ENCODE measurements at regions not wholly inside any gene's neighbourhood (a gene's known extent, or its start where the extent isn't known, plus 50 kb on each side); places are given as distances from the start of the nearest gene placed in this dataset.

- Histone ChIP-seq H3K27ac (ENCODE audit: low read depth, low read length) (no peak overlapping the region), H3K79me2 (ENCODE audit: control insufficient read depth, insufficient read depth, low read length, unreplicated experiment) (no peaks in the 10 kb centered on the region), H2AFZ (ENCODE audit: low read length, unreplicated experiment) (no peak overlapping the region), H3K27me3 (ENCODE audit: insufficient read depth, low read length) (peaks cover 67% of the 10 kb centered on the region), H3K4me1 (ENCODE audit: control insufficient read depth, insufficient read depth, low read length, unreplicated experiment) (no peaks in the 10 kb centered on the region), H3K4me3 (ENCODE audit: low read depth, low read length) (no peak overlapping the region), H3K36me3 (ENCODE audit: insufficient read depth, low read length) (no peaks in the 10 kb centered on the region)
Observed at GRCh38 chr20:1718604-1719384, 61.2 kb upstream of the SIRPG start.

DNA sequence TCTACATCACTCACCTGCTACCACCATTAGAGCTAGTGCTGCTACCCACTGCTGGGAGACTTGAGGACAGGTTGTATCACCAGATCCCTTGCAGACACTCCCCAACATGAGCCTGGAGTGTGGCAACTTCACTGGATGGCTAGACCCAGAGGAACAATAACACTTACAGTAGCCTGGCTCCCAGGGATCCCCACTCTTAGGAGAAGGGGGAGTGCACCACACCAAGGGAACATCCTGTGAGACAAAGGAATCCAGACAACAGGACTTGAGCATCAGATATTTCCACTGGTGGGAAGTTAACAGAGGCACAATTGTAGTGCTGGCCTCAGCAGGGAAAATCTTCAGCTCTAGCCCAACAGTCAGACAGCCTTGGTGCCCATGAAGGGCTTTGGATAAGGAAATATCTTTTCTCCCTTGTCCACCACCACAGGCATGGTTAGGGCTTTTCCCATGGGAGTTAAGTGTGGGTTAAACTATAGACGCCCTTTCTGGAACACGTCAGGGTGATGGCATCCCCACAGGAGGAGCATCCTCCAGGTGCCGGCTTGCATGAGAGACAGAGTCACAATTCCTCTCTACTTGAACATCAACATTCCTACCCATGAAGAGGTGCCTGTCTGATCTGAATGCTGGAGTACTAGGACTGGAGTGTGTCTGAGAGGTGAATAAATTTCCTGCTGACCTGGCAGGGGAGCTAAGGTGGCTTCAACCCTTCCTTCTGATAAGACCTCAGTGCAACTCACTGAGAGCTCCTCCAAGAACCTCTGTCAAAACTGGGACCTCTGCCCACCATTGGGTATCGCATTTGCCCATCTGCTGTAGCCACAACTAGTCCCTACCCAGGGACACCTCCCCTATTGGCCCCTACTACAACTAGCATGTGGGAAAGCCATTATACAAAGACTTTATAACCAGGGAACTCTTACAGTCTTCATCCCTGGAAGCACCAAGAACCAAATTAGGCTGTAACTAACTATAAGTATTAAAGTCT is 55.4 kb upstream of the SIRPG start:
- Histone ChIP-seq H3K4me3 (ENCODE audit: low read depth, low read length) (no peak overlapping the region), H2AFZ (ENCODE audit: low read length, unreplicated experiment) (no peak overlapping the region), H3K79me2 (ENCODE audit: control insufficient read depth, insufficient read depth, low read length, unreplicated experiment) (no peaks in the 10 kb centered on the region), H3K27ac (ENCODE audit: low read depth, low read length) (no peak overlapping the region), H3K27me3 (ENCODE audit: insufficient read depth, low read length) (peaks cover 84% of the 10 kb centered on the region), H3K36me3 (ENCODE audit: insufficient read depth, low read length) (no peaks in the 10 kb centered on the region), H3K4me1 (ENCODE audit: control insufficient read depth, insufficient read depth, low read length, unreplicated experiment) (no peaks in the 10 kb centered on the region)

- no peaks in the 10 kb centered on the region for H3K36me3 ChIP-seq (ENCODE audit: insufficient read depth, low read length)
Observed at GRCh38 chr20:1711826-1712601, 54.4 kb upstream of the SIRPG start.

GRCh38 chr20:1711266-1711665 is 53.7 kb upstream of the SIRPG start:
- Histone ChIP-seq H3K27ac (ENCODE audit: low read depth, low read length) (no peak overlapping the region), H2AFZ (ENCODE audit: low read length, unreplicated experiment) (no peak overlapping the region), H3K36me3 (ENCODE audit: insufficient read depth, low read length) (no peaks in the 10 kb centered on the region), H3K4me3 (ENCODE audit: low read depth, low read length) (no peak overlapping the region), H3K79me2 (ENCODE audit: control insufficient read depth, insufficient read depth, low read length, unreplicated experiment) (no peaks in the 10 kb centered on the region), H3K4me1 (ENCODE audit: control insufficient read depth, insufficient read depth, low read length, unreplicated experiment) (no peaks in the 10 kb centered on the region), H3K27me3 (ENCODE audit: insufficient read depth, low read length) (peaks cover 77% of the 10 kb centered on the region)

More at GRCh38 chr20:1711826-1712601, 54.4 kb upstream of the SIRPG start:
- Histone ChIP-seq H2AFZ (ENCODE audit: low read length, unreplicated experiment) (no peak overlapping the region), H3K4me3 (ENCODE audit: low read depth, low read length) (no peak overlapping the region), H3K79me2 (ENCODE audit: control insufficient read depth, insufficient read depth, low read length, unreplicated experiment) (no peaks in the 10 kb centered on the region), H3K4me1 (ENCODE audit: control insufficient read depth, insufficient read depth, low read length, unreplicated experiment) (no peaks in the 10 kb centered on the region), H3K27ac (ENCODE audit: low read depth, low read length) (no peak overlapping the region), H3K27me3 (ENCODE audit: insufficient read depth, low read length) (peaks cover 83% of the 10 kb centered on the region)

- no peak overlapping the region for H3K27ac ChIP-seq (ENCODE audit: low read depth, low read length)
- no peak overlapping the region for H3K4me3 ChIP-seq (ENCODE audit: low read depth, low read length)
- H3K4me1 ChIP-seq (ENCODE audit: control insufficient read depth, insufficient read depth, low read length, unreplicated experiment), result no peaks in the 10 kb centered on the region
- H3K36me3 ChIP-seq (ENCODE audit: insufficient read depth, low read length), result no peaks in the 10 kb centered on the region
- no peaks in the 10 kb centered on the region for H3K79me2 ChIP-seq (ENCODE audit: control insufficient read depth, insufficient read depth, low read length, unreplicated experiment)
- H3K27me3 ChIP-seq (ENCODE audit: insufficient read depth, low read length), result peaks cover 69% of the 10 kb centered on the region
- no peak overlapping the region for H2AFZ ChIP-seq (ENCODE audit: low read length, unreplicated experiment)
Observed at GRCh38 chr20:1710484-1710883, 52.9 kb upstream of the SIRPG start.

GRCh38 chr20:1707588-1708449 is 50.2 kb upstream of the SIRPG start:
- Histone ChIP-seq H3K27ac (ENCODE audit: low read depth, low read length) (no peak overlapping the region), H3K79me2 (ENCODE audit: control insufficient read depth, insufficient read depth, low read length, unreplicated experiment) (no peaks in the 10 kb centered on the region), H2AFZ (ENCODE audit: low read length, unreplicated experiment) (no peak overlapping the region), H3K4me1 (ENCODE audit: control insufficient read depth, insufficient read depth, low read length, unreplicated experiment) (no peaks in the 10 kb centered on the region), H3K4me3 (ENCODE audit: low read depth, low read length) (no peak overlapping the region), H3K27me3 (ENCODE audit: insufficient read depth, low read length) (peaks cover 67% of the 10 kb centered on the region), H3K36me3 (ENCODE audit: insufficient read depth, low read length) (no peaks in the 10 kb centered on the region)

Measured in ACC112 (cell line).